OCI-LY7 (cell line): ENCODE measurements at regions not wholly inside any gene's neighbourhood (a gene's known extent, or its start where the extent isn't known, plus 50 kb on each side); places are given as distances from the start of the nearest gene placed in this dataset.

Experiments used
- BruUV-seq: library from RNA; stranded (reverse); fragments of 400-500 nt; replicated peaks from 2 replicates; lab custom pipeline; 2021; lab: Mats Ljungman, UMichigan
- CTCF ChIA-PET: fragments of 300-600 bp; sonication (Branson Sonifier 250); formaldehyde crosslinking; loops from one replicate; lab custom pipeline; 2022; ENCODE audit warnings: antibody characterized with exemption; ENCODE audit not compliant: unreplicated experiment; lab: Charles Lee
- POLR2A ChIA-PET: fragments of 300-600 bp; sonication (Branson Sonifier 250); formaldehyde crosslinking; loops from one replicate; lab custom pipeline; 2022; ENCODE audit warnings: antibody characterized with exemption; lab: Charles Lee
- DNase-seq: peaks from one replicate; pipeline ENCODE4 v3.0.0-alpha.2; 2015; ENCODE audit warnings: low spot score
- H2AFZ ChIP-seq: fragments of 200-600 bp; sonication (generic), shearing (Covaris generic); 2 replicates; pipeline ENCODE4 v1.6.1; 2014; ENCODE audit warnings: mild to moderate bottlenecking, antibody characterized with exemption, low read length, moderate library complexity
- H3K27ac ChIP-seq: fragments of 200-600 bp; sonication (generic); 2 replicates; pipeline ENCODE4 v1.5.1; 2014; ENCODE audit warnings: mixed run types, low read depth, mild to moderate bottlenecking, moderate library complexity, low read length, inconsistent platforms; ENCODE audit not compliant: poor library complexity, severe bottlenecking
- H3K36me3 ChIP-seq: fragments of 200-600 bp; sonication (generic); 2 replicates; pipeline ENCODE4 v1.6.1; 2014; ENCODE audit warnings: mild to moderate bottlenecking, antibody characterized with exemption, low read length, moderate library complexity, mixed read lengths; ENCODE audit not compliant: insufficient read depth
- H3K4me1 ChIP-seq: fragments of 200-600 bp; sonication (generic); 2 replicates; pipeline ENCODE4 v1.5.1; 2014; ENCODE audit warnings: mild to moderate bottlenecking, low read length; ENCODE audit not compliant: insufficient read depth, poor library complexity, severe bottlenecking
- H3K4me2 ChIP-seq: fragments of 200-600 bp; sonication (generic); 2 replicates; pipeline ENCODE4 v1.6.1; 2014; ENCODE audit warnings: mild to moderate bottlenecking, low read length
- H3K4me3 ChIP-seq: fragments of 200-600 bp; sonication (generic); 2 replicates; pipeline ENCODE4 v1.5.1; 2014; ENCODE audit warnings: mild to moderate bottlenecking, low read depth, low read length; ENCODE audit not compliant: poor library complexity, severe bottlenecking
- H3K79me2 ChIP-seq: fragments of 200-600 bp; sonication (generic); 2 replicates; pipeline ENCODE4 v1.6.1; 2016; ENCODE audit warnings: low read depth, mild to moderate bottlenecking, low read length, moderate library complexity, mixed read lengths; ENCODE audit not compliant: insufficient read depth
- H3K9me2 ChIP-seq: fragments of 200-600 bp; sonication (generic); 2 replicates; pipeline ENCODE4 v1.6.1; 2016; ENCODE audit warnings: mild to moderate bottlenecking, low read length, mixed read lengths; ENCODE audit not compliant: insufficient read depth
- H3K9me3 ChIP-seq: fragments of 200-600 bp; sonication (generic); 2 replicates; pipeline ENCODE4 v1.6.1; 2014; ENCODE audit warnings: mild to moderate bottlenecking, mixed run types, low read length, mixed read lengths
- H4K20me1 ChIP-seq: fragments of 200-600 bp; sonication (generic); 2 replicates; pipeline ENCODE4 v1.6.1; 2014; ENCODE audit warnings: mild to moderate bottlenecking, antibody characterized with exemption, low read length, moderate library complexity, mixed read lengths; ENCODE audit not compliant: insufficient read depth
- CTCF ChIP-seq: fragments of 200-600 bp; sonication (generic); conservative IDR thresholded peaks from 2 replicates; pipeline ENCODE4 v1.5.1; 2014; ENCODE audit warnings: mild to moderate bottlenecking, antibody characterized with exemption, low read length, moderate library complexity, mixed read lengths
- EZH2phosphoT487 ChIP-seq: fragments of 200-600 bp; sonication (generic); IDR thresholded peaks from 2 replicates; pipeline ENCODE4 v1.6.1; 2018; ENCODE audit warnings: low read depth, borderline replicate concordance, mild to moderate bottlenecking, mixed run types, antibody characterized with exemption, low read length, moderate library complexity, mixed read lengths
- intact Hi-C: fragments of 100-400 bp; cut with micrococcal nuclease; formaldehyde crosslinking; loops from one replicate; pipeline ENCODE4 v1.10.0; 2022; ENCODE audit not compliant: unreplicated experiment

GRCh38 chr5:35364350-35364749 lies 134.1 kb upstream of the PRLR start:
- Histone ChIP-seq H2AFZ (no peak overlapping the region), H3K9me3 (no peaks in the 10 kb centered on the region), H3K4me2 (no peak overlapping the region), H4K20me1 (no peaks in the 10 kb centered on the region), H3K4me3 (no peak overlapping the region), H3K27ac (no peak overlapping the region), H3K9me2 (no peaks in the 10 kb centered on the region), H3K36me3 (no peaks in the 10 kb centered on the region), H3K4me1 (no peaks in the 10 kb centered on the region), H3K79me2 (no peaks in the 10 kb centered on the region)
- BruUV-seq = no TSS peak
- ChIA-PET POLR2A (no interaction called here), CTCF (no interaction called here)
- intact Hi-C loops = no loop called here
- no peak for DNase-seq
- no peak for TF ChIP-seq CTCF
- TF ChIP-seq EZH2phosphoT487 = no peak

GRCh38 chr5:35363387-35363965 lies 133.2 kb upstream of the PRLR start:
- H3K9me3 ChIP-seq = no peaks in the 10 kb centered on the region
- H2AFZ ChIP-seq = no peak overlapping the region
- H3K4me1 ChIP-seq = no peaks in the 10 kb centered on the region
- no peak overlapping the region for H3K4me3 ChIP-seq
- ChIA-PET CTCF (no interaction called here), POLR2A (no interaction called here)
- H3K9me2 ChIP-seq = no peaks in the 10 kb centered on the region
- BruUV-seq = no TSS peak
- H3K36me3 ChIP-seq = no peaks in the 10 kb centered on the region
- no peak for TF ChIP-seq CTCF
- TF ChIP-seq EZH2phosphoT487 = no peak
- no peak overlapping the region for H3K4me2 ChIP-seq
- H3K79me2 ChIP-seq = no peaks in the 10 kb centered on the region
- intact Hi-C loops = no loop called here
- no peak overlapping the region for H3K27ac ChIP-seq
- no peaks in the 10 kb centered on the region for H4K20me1 ChIP-seq
- DNase-seq = no peak

- H3K4me3 ChIP-seq = no peak overlapping the region
- TF ChIP-seq CTCF = no peak
- no peak for DNase-seq
- no peaks in the 10 kb centered on the region for H3K9me3 ChIP-seq
- no peaks in the 10 kb centered on the region for H3K36me3 ChIP-seq
- no peak overlapping the region for H2AFZ ChIP-seq
- H3K27ac ChIP-seq = no peak overlapping the region
- intact Hi-C loops = no loop called here
- no peaks in the 10 kb centered on the region for H3K9me2 ChIP-seq
- no peak overlapping the region for H3K4me2 ChIP-seq
- POLR2A ChIA-PET = no interaction called here
- CTCF ChIA-PET = no interaction called here
- H4K20me1 ChIP-seq = no peaks in the 10 kb centered on the region
- no peaks in the 10 kb centered on the region for H3K4me1 ChIP-seq
- no peaks in the 10 kb centered on the region for H3K79me2 ChIP-seq
- no TSS peak for BruUV-seq
Measured at GRCh38 chr5:35362772-35363171, 132.5 kb upstream of the PRLR start.
